Hematopoietic multipotent progenitor cell treated with erythropoietin and hydrocortisone succinate and interleukin-3 and kit ligand, for 8 days (in vitro differentiated cells): ENCODE measurements at regions not wholly inside any gene's neighbourhood (a gene's known extent, or its start where the extent isn't known, plus 50 kb on each side); places are given as distances from the start of the nearest gene placed in this dataset.
"Not testable (repeated sequence)": the region's sequence is repeated elsewhere in the genome, so short reads cannot be mapped to it uniquely, and the experiment has no call there.

Experiments used
- DNase-seq: peaks from one replicate; pipeline ENCODE4 v3.0.0-alpha.2; 2015

- not testable (repeated sequence) for DNase-seq
Observed at GRCh38 chr20:64327223-64327549, 71.6 kb downstream of the PCMTD2 start.

GRCh38 chr20:64327550-64328317 lies 72.2 kb downstream of the PCMTD2 start:
- DNase-seq, result peak; percentile 6

GRCh38 chr20:64328595-64329250 lies 73.2 kb downstream of the PCMTD2 start:
- not testable (repeated sequence) for DNase-seq

GRCh38 chr20:64332627-64333026 lies 77.1 kb downstream of the PCMTD2 start:
- DNase-seq, result not testable (repeated sequence)
